GM23248 (cell line): ENCODE measurements at regions not wholly inside any gene's neighbourhood (a gene's known extent, or its start where the extent isn't known, plus 50 kb on each side); places are given as distances from the start of the nearest gene placed in this dataset.
"Not testable (repeated sequence)": the region's sequence is repeated elsewhere in the genome, so short reads cannot be mapped to it uniquely, and the experiment has no call there.

ENCODE experiments used
- EZH2 ChIP-seq: fragments of 200-600 bp; sonication (generic); IDR thresholded peaks from 2 replicates; pipeline ENCODE4 v1.6.1; 2018; ENCODE audit warnings: antibody characterized with exemption, mild to moderate bottlenecking; ENCODE audit not compliant: insufficient read depth, poor library complexity, severe bottlenecking
- EZH2phosphoT487 ChIP-seq: fragments of 200-600 bp; sonication (generic); IDR thresholded peaks from 2 replicates; pipeline ENCODE4 v1.6.1; 2018; ENCODE audit warnings: antibody characterized with exemption, moderate library complexity, mild to moderate bottlenecking, low read depth; ENCODE audit not compliant: insufficient read depth

DNA sequence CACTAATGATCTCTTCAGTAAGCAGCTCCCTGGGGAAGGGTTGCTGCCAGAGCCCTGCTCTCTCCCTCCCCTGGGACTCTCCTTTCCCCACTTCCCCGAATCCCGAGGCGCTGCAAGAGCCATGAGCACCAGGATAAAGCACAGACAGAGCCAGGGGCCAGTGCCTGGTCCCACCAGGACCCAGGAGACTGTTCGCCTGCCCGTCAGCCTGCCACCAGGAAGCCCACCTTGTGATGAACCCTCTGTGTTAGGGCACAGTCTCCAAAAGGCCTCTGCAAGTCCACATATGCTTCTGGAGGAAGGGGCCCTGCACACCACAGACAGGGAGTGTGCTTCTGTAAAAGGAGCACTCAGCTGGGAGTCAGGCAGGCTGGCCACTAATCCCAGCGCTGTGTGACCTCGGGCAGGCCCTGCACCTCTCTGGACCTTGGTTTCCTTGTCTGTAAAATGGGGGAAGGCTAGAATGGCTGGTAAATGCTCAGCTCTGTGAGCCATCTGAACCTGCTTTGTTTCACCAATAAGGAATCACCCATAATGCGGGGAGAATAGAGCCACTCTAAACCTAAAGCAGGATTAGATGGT, 209.4 kb downstream of the TBC1D2B start:
- not testable (repeated sequence) for TF ChIP-seq EZH2, EZH2phosphoT487
